RWPE2 (cell line): ENCODE measurements at regions not wholly inside any gene's neighbourhood (a gene's known extent, or its start where the extent isn't known, plus 50 kb on each side); places are given as distances from the start of the nearest gene placed in this dataset.

ENCODE experiments used
- ATAC-seq: fragments of 200-7000 bp; cut with Tn5 transposase; 3 replicates; pipeline ENCODE4 v1.9.1; 2021; ENCODE audit warnings: low read depth
- DNase-seq: peaks from one replicate; pipeline ENCODE4 v3.0.0-alpha.2; 2020; ENCODE audit warnings: low spot score
- H3K27ac ChIP-seq: fragments of 450-650 bp; 2 replicates; pipeline ENCODE4 v1.5.1; 2017; ENCODE audit warnings: mild to moderate bottlenecking; ENCODE audit not compliant: poor library complexity, severe bottlenecking
- H3K27me3 ChIP-seq: fragments of 250-450 bp; sonication (Bioruptor Pico); 2 replicates; pipeline ENCODE4 v1.5.1; 2021; ENCODE audit warnings: mild to moderate bottlenecking, moderate library complexity; ENCODE audit not compliant: insufficient read depth, poor library complexity, severe bottlenecking
- H3K36me3 ChIP-seq: fragments of 250-450 bp; sonication (Bioruptor Pico); 2 replicates; pipeline ENCODE4 v1.5.1; 2020; ENCODE audit warnings: low read depth, mild to moderate bottlenecking, moderate library complexity
- H3K4me1 ChIP-seq: fragments of 250-450 bp; sonication (Bioruptor Pico); 2 replicates; pipeline ENCODE4 v1.5.1; 2021; ENCODE audit warnings: mild to moderate bottlenecking, moderate library complexity; ENCODE audit not compliant: insufficient read depth, poor library complexity, severe bottlenecking
- H3K4me3 ChIP-seq: fragments of 250-450 bp; sonication (Bioruptor Pico); 2 replicates; pipeline ENCODE4 v1.5.1; 2021; ENCODE audit warnings: mild to moderate bottlenecking, moderate library complexity; ENCODE audit not compliant: severe bottlenecking
- H3K9me3 ChIP-seq: fragments of 250-450 bp; sonication (Bioruptor Pico); 2 replicates; pipeline ENCODE4 v1.5.1; 2021; ENCODE audit warnings: mild to moderate bottlenecking, moderate library complexity; ENCODE audit not compliant: severe bottlenecking
- TF ChIP-seq, protein P1 (sequence below): fragments of 450-650 bp; IDR thresholded peaks from one replicate; pipeline ENCODE4 v1.5.1; 2017; ENCODE audit warnings: mild to moderate bottlenecking, moderate library complexity; ENCODE audit not compliant: poor library complexity, severe bottlenecking

DNA sequence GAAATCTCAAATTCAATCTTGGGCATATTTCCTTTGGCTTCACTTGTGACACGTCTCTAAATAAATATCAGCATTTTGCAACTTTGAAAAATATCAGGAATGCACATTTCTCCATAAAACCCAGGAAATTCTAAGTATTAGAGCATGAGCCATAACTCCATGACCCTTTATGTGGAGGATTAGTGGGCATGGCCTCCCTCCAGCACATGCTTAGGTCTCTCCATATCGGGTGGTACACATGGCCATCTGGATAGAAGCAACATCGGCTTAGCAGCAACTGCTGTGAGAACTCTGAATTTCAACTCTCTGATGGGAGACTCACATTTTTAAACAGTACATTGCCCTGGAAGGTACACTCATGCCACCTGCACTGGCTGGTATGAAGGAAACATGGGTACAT is 73.7 kb upstream of the EGFLAM start:
- no peak overlapping the region for H3K4me3 ChIP-seq
- DNase-seq (no peak), ATAC-seq (no peak)
- H3K9me3 ChIP-seq: no peaks in the 10 kb centered on the region
- no peaks in the 10 kb centered on the region for H3K4me1 ChIP-seq
- TF ChIP-seq, protein P1, sequence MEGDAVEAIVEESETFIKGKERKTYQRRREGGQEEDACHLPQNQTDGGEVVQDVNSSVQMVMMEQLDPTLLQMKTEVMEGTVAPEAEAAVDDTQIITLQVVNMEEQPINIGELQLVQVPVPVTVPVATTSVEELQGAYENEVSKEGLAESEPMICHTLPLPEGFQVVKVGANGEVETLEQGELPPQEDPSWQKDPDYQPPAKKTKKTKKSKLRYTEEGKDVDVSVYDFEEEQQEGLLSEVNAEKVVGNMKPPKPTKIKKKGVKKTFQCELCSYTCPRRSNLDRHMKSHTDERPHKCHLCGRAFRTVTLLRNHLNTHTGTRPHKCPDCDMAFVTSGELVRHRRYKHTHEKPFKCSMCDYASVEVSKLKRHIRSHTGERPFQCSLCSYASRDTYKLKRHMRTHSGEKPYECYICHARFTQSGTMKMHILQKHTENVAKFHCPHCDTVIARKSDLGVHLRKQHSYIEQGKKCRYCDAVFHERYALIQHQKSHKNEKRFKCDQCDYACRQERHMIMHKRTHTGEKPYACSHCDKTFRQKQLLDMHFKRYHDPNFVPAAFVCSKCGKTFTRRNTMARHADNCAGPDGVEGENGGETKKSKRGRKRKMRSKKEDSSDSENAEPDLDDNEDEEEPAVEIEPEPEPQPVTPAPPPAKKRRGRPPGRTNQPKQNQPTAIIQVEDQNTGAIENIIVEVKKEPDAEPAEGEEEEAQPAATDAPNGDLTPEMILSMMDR: no peak
- no peak overlapping the region for H3K27ac ChIP-seq
- H3K36me3 ChIP-seq: no peaks in the 10 kb centered on the region
- H3K27me3 ChIP-seq: peaks cover 23% of the 10 kb centered on the region

DNA sequence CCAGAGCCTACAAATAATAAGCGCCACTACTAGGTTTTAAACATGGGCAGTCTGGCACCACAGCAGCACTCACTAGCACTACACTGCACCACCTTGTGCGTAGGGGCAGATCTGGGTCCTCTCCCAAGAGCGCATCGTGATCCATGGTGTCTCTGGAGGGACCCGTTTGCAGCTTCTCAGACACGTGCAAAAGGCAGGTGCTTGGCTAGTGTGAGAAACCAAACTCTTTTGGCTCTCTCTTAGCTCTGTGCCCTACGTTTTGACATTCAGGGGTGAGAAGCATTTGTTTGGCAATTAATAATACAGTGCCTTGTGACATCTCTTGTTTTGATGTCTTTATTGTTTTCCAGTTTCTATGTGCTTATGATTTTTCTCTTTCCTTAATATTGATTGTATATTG is 75.4 kb upstream of the EGFLAM start:
- H3K27me3 ChIP-seq: peaks cover 17% of the 10 kb centered on the region
- no peak overlapping the region for H3K27ac ChIP-seq
- no peaks in the 10 kb centered on the region for H3K4me1 ChIP-seq
- ATAC-seq (no peak), DNase-seq (no peak)
- no peaks in the 10 kb centered on the region for H3K36me3 ChIP-seq
- no peak overlapping the region for H3K4me3 ChIP-seq
- H3K9me3 ChIP-seq: no peaks in the 10 kb centered on the region
- TF ChIP-seq, protein P1: no peak

DNA sequence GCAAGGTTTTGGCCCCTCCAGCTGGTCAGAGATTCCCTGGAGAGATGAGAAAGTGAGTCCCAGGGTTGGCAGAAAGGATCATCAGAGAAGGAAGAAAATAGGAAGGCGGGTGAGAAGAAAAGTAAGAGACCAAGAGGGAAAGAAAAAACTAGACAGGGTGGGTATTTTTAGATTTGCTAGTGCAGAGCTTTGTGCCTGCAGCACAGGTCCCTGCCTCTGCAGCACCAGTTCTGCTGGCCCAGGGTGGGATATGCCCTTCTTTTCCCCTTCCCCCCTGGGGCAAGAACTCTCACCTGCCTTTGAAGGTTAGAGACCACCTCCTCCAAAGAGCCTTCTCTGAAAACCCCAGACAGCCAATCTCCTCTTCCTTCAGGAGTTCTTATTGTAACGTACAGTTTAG is 90.3 kb upstream of the EGFLAM start:
- Histone ChIP-seq H3K27me3 (peaks cover 36% of the 10 kb centered on the region), H3K4me1 (no peaks in the 10 kb centered on the region), H3K36me3 (no peaks in the 10 kb centered on the region), H3K9me3 (no peaks in the 10 kb centered on the region), H3K27ac (no peak overlapping the region), H3K4me3 (no peak overlapping the region)
- ATAC-seq: no peak
- DNase-seq: no peak
- TF ChIP-seq, protein P1: no peak

DNA sequence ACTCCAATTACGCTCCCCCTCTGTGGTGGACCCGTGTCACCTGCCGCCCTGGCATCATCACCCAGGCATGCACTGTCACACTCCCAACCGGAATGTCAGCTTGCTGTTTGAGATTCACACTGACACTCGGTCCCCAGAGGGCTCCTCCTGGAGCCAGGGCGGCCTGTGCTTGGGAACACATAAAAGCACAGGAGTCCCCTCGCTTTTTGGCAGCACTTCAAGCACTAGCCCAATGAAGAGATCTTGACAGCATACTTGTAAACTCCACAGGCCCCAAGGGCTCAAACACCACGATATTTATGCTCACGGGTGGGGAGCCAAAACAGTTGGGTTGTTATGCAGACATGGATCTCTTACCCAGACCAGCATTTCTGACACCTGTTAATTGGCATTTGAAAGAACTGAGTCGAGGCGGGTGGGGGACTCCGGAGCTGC is 90.8 kb upstream of the EGFLAM start:
- TF ChIP-seq, protein P1: no peak
- DNase-seq: no peak
- no peak for ATAC-seq
- Histone ChIP-seq H3K36me3 (no peaks in the 10 kb centered on the region), H3K4me1 (no peaks in the 10 kb centered on the region), H3K27me3 (peaks cover 36% of the 10 kb centered on the region), H3K9me3 (no peaks in the 10 kb centered on the region), H3K27ac (no peak overlapping the region), H3K4me3 (no peak overlapping the region)

DNA sequence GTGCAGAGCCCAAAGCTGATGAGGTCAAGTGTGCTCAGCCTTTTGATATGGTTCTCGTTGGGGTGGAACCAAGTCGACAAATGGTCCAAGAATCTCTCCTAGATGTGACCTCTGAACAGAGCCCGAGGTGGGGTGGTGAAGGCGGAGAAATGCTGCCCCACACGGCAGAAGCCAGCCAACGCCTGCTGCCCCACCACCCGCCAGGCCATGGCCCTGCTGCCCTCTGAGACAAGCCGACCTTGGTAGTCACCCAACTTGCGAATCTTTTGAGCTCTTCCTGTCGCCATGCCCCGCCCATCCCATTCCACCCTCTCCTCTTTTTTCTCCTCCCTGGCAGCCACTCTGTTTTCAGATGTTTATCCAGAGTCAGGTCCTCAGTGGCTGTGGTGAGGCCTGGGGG is 91.5 kb upstream of the EGFLAM start:
- TF ChIP-seq, protein P1: no peak
- no peak overlapping the region for H3K4me3 ChIP-seq
- no peaks in the 10 kb centered on the region for H3K36me3 ChIP-seq
- peaks cover 36% of the 10 kb centered on the region for H3K27me3 ChIP-seq
- DNase-seq: no peak
- no peaks in the 10 kb centered on the region for H3K4me1 ChIP-seq
- no peaks in the 10 kb centered on the region for H3K9me3 ChIP-seq
- no peak for ATAC-seq
- H3K27ac ChIP-seq: no peak overlapping the region
